HG03575 (cell line): ENCODE measurements at regions not wholly inside any gene's neighbourhood (a gene's known extent, or its start where the extent isn't known, plus 50 kb on each side); places are given as distances from the start of the nearest gene placed in this dataset.
"Not testable (repeated sequence)": the region's sequence is repeated elsewhere in the genome, so short reads cannot be mapped to it uniquely, and the experiment has no call there.

Source experiments
- ATAC-seq: cut with Tn5 transposase; IDR thresholded peaks from one replicate; pipeline ENCODE4 v1.9.1; 2021; ENCODE audit not compliant: unreplicated experiment, insufficient number of reproducible peaks, low FRiP score; ENCODE audit errors: extremely low read depth

DNA sequence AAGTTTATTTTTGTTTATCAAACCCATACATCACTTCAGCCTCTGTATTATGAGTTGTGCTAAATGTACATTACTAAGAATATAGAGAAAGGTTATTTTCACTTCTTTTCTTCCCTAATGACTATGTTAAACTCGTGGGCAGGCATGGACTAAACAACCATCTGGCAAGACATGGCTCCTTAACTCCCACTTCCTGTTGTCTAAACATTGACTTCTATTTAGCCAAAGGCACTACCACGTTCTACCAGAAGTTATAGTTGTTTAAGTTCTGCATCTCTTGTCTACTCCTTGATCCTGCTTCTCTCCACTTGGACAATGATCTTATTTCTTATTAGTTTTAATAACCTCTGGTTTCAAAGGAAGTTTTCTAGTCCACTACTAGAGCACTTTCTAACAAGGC, 136.1 kb downstream of the MACIR start:
- ATAC-seq, result no peak

DNA sequence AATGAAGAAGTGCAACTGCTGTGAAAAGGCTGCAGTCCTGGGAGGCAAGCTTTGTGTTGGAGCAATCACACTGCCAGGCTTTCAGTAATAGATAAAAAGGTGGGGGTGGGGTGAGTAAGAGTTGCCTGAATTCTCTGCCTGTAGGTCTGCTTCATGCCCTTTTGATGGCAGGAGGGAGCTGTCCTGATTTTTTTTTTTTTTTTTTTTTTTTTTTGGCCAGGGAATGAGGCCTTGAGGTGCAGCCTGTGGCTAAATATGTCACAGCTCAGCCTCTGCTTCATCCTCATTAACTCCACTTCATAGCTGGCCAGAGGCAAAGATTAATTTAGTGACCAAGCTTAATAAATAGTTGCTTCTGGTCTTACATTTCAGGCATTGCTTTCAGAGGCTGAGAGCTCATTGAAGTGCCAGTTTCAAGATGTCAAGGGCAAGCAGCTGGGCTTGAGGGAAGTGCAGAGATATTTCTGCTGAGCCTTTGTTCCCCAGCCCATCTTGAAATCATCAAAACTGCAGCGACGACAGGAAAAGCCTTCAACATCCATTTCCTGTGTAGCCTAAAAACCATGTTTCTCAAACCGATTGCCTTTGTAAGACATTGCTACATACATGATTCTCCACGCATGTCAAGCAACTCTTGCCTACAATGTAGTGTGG, 134.7 kb downstream of the MACIR start:
- no peak for ATAC-seq

DNA sequence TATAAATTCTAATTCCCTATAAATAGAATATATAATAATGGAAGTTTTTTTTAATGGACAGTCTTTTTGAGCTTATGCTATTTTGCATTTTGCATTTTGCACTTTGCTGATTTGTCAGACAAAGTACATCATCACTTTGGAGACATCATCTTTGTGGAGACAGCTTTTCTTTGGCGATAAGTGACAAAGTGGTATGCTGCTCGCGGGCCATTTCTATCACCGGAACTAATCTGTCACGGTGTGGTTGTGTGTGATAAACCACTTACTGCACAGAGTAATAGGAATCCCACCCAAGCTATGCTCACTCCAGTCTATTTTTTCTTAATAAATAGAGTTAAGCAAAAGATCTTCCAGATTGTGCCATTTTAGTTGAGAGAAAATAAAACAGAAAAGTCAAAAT, 133.1 kb downstream of the MACIR start:
- no peak for ATAC-seq

DNA sequence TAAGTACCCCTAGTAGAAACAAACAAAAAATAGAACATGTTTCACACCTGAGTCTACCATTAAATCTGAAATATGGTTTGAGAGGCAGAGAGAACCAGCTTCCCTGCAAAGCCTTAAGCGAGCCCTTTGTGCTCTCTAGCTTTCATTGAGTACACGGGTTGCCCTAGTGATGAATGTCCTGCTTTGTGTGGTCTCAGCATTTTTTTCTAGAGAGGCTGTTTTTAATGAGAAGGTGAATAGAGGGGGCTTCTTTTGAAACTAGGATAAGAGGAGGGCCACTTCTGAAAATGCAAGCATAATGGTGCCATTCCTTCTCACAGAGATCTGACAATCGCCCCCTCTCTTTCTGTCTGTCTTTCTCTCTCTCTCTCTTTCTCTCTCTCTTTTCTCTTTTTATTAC, 131.3 kb downstream of the MACIR start:
- no peak for ATAC-seq

DNA sequence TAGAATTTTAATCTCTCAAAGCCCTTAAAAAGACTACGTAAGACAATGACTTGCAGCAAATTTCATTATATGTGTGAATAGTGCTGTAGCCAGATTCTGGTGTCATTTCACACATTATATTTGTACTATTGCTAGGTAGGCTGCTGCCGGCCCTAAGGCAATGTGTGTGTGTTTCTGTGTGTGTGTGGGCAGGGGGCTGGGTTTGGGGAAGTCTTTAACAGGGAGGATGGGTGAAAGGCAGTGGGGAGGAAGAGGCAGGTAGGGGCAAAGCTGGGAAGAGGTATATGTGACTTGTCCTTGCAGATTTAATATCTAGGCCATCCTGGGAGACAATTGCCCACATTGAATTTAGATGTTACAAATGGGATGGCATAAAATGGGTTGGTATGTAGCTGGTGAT, 130.8 kb downstream of the MACIR start:
- no peak for ATAC-seq

DNA sequence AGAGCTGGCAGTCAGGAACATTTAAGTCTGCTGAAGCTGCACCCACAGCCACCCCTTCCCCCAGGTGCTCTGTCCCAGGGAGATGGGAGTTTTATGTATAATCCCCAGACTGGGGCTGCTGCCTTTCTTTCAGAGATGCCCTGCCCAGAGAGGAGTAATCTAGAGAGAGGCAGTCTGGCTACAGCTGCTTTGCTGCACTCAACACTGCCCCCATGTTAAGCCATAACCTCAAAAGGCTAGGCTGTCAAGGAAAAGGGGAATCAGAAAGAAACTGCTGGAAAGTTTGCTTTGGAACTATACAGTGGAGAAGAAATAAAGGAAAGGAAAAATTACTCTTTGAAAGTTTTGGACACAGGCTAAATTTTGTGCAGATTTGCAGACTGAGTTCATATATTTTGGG, 127.2 kb downstream of the MACIR start:
- ATAC-seq, result no peak

DNA sequence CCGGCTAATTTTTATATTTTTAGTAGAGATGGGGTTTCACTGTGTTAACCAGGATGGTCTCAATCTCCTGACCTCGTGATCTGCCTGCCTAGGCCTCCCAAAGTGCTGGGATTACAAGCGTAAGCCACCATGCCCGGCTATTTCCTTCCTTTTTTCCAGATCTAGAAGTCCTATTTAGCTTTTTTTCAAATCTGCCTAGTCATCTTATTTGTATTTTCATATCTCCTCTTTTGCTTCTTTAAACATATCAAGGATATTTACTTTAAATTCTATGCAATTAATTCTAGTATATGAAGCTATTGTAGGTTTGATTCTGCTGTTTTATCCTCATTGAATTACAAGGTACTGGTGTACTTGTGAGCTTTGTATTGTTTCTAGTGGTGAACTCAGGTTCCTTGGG, 119.1 kb downstream of the MACIR start:
- not testable (repeated sequence) for ATAC-seq

DNA sequence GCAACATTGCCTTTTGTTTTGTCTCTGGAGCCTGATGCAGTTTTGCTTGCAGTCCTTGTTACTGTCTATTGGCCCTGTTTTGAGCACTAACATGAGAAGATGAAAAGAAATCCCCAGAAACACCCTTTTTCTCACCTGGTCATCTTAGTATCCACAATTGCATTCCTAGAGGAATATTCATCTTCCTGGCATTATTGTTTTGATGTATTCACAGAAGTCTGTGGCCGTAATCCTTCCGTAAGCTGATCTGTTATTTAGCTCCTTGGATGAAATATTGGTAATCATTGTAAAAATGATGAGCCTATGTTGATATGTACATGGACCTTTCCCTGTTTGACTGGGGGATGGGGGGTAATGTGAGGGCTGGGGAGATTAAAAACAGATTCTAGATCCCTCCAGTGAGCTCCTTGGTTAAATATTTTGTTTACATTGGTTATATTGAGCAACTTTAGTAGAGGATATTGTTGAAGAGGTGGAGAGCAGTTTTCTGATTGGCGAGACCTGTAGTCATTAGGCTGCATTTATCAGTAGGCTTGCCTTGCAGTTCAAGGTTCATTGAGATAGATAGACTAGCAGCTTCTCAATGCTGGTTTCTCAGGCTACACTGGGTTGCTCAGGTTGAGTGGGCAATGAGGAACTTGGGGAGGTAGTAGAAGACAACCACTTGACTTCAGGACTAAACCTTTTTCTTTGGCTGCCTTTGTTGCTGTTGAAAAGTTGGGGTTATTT, 117.5 kb downstream of the MACIR start:
- ATAC-seq, result no peak

DNA sequence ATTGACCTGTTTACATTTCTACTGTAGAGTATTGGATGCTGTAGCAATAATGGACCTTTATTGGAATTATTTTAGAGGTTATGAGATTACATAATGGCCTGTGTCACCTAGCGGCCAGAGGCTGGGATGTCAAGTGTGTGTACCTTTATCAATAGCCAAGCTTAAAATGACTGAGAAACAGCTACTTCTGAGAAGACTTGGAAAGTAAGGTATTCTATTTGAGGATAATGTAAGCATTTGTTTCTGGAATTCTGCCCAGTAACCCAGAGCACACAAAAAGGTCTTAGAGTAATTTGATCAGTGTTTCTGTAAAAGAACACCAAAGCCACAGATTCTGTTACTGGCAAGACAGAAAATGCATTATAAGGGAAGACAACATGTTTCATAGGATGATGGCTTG, 116.8 kb downstream of the MACIR start:
- ATAC-seq, result no peak

DNA sequence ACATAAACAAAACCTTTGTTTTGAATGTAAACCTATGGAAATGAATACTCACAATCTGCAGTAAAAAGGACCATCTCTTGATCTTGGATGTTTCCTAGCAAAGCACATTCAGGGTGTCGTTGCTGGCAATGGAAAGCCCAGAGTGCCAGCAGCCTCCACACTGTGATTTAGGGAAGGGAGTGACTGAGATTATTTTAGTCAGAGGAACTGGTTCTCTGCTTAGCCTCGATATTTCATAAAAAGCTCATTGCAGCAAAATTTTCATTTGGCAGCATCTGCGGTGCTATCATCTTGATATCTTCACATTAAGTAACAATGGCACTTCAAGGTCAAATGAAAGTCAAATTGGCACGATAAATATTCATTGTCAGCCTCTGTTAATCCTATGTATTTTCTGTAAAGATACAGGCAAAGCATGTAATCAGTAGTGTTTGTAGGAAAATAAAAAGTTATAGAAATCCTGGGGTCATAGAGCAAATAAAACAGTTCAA, 116.0 kb downstream of the MACIR start:
- no peak for ATAC-seq

DNA sequence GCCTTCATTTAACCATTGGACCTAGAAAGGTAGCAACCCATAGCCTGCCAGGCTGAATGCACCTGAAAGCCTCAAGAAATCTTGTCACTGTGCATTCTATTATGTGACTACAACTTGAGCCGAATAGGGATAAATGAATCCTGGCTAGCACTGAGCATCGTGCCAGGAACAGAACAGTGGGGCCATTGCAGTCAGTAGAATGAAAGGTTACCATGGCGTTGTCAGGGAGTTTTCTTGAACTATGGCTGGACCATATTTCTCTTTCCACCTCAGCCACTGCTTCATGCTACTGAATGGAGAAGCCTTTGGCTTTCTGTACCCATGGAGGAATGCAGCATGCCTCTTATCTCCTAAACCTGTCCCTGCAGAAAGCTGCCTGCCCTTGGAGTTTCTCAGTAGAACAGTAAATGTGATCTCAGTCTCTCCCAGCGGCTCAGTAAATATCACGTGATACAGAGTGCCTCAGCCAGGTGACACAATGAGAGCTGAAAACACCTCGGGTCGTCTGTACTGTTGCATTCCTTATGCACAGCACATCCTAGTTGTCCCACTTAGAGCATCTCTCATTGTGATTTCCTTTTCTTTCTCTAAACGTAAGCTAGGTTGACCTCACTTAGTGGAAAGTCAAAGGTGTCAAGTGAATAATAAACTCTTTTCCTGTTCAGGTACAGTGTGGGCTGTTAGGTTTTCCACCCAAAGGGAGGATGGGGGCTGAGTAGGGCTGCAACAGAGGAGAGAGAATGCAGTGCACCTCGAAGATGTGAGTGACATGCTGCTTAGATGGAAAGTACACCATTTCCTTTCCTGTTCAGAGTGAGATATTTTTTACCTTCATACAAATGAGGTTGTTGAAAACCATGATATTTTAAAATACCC, 115.3 kb downstream of the MACIR start:
- no peak for ATAC-seq

DNA sequence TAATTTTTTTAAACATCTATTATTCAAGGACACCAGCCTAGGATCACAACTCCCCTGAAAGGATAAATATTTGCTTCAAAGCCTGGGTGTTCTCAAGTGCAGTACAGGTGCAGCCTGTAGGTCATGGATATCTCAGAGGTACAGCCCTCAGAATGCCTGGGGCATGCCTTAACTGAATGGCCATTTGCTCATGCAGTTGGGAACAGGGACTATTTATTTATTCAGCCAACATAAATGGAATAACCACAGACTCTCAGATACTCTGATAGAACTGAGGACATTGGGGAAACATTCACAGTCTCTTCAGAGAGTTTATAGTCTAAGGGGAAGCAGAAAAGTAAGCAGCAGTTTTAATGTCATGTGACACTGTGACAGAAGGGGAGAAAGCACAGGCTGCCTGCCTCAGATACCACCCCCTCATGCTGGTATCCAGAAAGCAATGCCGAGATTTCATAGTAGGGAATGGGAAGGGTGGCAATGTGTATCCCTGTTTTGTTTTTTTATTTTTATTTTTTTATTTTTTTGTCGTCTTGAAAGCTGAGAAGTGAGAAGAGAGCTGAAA, 112.6 kb downstream of the MACIR start:
- ATAC-seq, result no peak

DNA sequence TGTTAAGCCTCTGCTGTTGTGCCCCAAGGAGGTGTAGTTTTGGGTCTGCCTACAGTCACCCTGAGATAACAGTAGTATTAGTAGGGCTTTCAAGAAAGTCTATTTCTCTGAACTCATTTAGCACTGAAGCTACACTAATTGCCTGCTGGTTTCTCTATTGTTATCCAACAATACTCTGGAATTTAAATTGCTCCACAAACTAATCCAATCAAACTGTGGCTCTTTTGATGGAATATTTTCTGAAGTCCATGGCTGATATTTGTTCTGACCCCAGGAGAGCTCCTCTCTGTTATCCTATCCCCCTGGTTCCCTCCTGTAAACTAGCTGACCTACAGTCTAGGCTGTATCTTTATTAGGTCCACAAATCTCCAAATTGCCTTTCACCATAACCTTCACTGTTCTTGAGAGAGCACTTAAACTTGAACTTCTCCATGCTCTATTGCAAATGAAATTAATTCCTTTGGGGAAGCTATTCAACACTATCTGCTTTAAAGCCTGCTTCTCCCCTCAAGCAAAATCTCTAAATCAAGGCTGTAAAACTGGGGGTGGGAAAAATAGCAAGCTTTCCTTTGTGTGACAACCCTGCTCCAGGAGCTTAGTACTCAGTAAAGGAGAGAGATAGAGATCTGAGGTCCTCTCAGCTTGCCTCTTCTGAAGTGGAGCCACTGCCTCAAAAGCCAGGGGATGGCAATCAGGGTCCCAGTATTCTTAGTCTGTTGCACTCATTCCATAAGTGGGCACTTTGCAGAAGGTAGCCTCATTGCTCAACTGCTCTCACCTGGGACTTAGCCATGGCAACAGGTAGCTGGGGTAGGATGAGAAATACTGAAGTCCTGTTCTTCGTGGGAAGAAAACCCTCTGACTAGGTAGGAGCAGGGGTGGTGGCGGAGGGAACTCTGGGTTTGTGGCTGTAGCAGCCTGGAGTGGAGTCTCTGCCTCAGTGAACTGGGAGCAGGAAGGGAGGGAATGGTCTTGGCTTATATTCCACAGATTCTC, 110.9 kb downstream of the MACIR start:
- ATAC-seq, result no peak

DNA sequence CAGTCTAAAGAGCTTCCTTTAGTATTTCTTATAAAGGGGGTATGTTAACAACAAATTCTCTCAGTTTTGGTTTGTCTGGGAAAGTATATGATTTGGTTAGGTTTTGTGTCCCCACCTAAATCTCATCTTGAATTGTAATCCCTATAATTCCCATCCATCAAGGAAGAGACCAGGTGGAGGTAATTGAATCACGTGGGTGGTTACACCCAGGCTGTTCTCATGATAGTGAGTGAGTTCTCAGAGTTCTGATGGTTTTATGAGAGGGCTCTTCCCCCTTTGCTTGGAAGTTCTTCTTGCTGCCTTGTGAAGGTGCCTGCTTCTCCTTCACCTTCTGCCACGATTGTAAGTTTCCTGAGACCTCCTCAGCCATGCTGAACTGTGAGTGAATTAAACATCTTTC, 109.1 kb downstream of the MACIR start:
- ATAC-seq, result no peak

DNA sequence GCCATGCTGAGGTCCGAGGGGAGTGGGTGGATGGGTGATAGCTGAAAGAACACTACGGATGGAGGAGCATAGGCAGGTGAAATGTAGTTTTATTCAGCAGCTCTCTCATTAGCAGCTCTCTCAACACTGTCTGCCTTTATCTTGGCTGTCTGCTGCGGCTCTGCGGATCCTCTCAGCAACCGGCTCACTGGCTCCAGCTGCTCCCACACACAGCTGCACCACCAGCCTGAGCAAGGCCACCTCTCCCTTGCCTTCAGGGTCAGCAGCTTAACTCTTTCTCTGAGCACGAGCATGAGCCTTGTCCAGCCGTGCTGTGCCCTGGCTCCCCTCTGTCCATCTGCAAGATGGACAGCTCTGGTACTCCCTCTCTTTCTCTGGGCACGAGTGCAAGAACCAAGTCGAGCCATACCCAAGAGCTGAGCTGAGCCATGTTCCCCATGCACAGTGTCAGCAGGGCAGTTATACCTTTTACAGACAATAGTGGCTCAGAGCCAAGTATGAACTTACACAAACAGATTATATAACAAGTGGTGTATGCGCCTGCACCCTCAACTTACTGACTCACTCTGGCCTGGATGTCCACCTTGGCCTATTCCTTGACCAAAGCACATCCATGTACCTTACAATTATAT, 108.5 kb downstream of the MACIR start:
- no peak for ATAC-seq

DNA sequence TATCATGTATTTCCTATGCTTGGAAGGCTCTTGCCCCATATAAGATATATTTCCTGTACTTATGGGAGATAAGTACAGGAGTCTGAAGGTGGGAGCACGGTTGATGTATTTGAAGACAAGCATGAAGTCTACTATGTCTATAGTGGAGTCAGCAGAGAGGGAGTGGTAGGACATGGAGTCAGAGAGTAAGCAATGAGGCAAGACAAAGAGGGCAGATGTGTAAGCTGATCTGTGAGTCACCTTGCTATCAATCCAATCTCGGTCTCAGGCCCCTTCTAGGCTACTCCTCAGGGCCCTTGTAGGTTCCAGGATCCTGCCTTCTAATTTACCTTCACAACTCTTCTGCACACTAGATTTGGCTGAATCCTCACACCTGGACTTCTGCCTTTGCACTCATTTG, 105.5 kb downstream of the MACIR start:
- no peak for ATAC-seq

DNA sequence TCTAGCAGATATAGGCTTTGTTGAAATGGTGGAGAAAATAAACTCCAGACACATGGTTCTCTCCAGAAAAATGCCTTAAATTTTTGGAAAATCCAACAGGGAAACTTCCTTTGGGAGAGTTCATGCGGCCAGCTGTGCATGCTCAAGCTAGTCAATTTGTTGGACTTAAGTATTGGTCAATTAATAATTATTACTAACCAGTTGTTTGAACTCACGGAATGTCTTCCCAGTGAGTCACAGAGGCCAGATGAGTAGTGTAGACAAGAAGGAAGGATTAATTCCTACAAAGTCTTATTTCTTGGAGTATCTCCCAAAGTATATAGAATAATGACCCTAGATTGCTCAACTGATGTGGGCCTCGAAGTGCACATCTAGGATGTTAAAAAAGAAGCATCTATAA, 103.6 kb downstream of the MACIR start:
- no peak for ATAC-seq

DNA sequence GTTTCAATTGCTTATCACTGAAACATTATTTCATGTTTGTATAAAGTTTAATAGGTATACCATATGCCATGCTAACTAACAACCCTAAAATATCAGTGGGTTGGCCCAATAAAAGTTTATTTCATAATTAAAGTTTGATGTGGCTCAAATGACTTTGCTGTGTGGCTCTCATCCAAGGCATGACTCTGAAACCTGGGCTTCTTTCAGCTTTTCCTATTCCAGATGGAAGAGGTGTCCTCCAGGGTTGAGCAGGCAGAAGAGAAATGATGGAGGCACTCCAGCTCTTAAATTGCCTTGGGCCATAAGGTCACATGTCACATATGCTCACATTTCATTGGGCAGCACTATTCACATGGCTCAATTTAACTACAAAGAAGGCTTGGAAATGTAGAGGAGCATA, 101.9 kb downstream of the MACIR start:
- ATAC-seq, result no peak
